Vagina (tissue), 2 donors: ENCODE measurements at regions not wholly inside any gene's neighbourhood (a gene's known extent, or its start where the extent isn't known, plus 50 kb on each side); places are given as distances from the start of the nearest gene placed in this dataset.
"Not testable (repeated sequence)": the region's sequence is repeated elsewhere in the genome, so short reads cannot be mapped to it uniquely, and the experiment has no call there.

Experiments
- DNase-seq, 2 donors: peaks; one replicate each; pipeline ENCODE4 v3.0.0-alpha.2; 2017; ENCODE audit errors: extremely low spot score in 2 of 2
- H3K27ac ChIP-seq: fragments of 200-600 bp; sonication (generic); one replicate; pipeline ENCODE4 v1.5.1; 2019
- H3K27me3 ChIP-seq: fragments of 200-600 bp; sonication (generic); one replicate; pipeline ENCODE4 v1.5.1; 2019
- H3K36me3 ChIP-seq, 2 donors: fragments of 200-600 bp; sonication (generic); one replicate each; pipeline ENCODE4 v1.5.1; 2017 to 2019
- H3K4me1 ChIP-seq: fragments of 200-600 bp; sonication (generic); one replicate; pipeline ENCODE4 v1.5.1; 2019
- H3K4me3 ChIP-seq, 2 donors: fragments of 200-600 bp; sonication (generic); 1 replicate in 1 of 2; 2 replicates in 1 of 2; pipeline ENCODE4 v1.5.1; 2016 to 2019
- H3K9me3 ChIP-seq: fragments of 200-600 bp; sonication (generic); one replicate; pipeline ENCODE4 v1.5.1; 2019
- CTCF ChIP-seq, 3 experiments: fragments of 450-650 bp in 2 of 3; fragments of 200-600 bp in 1 of 3; sonication (generic) in 1 of 3; IDR thresholded peaks; one replicate each; pipeline ENCODE4 v1.5.1; 2017 to 2019; ENCODE audit warnings: antibody characterized with exemption in 3 of 3, mild to moderate bottlenecking in 2 of 3, moderate library complexity in 2 of 3
- POLR2A ChIP-seq, 2 donors: fragments of 450-650 bp; IDR thresholded peaks; one replicate each; pipeline ENCODE4 v1.6.1; 2017; ENCODE audit warnings: antibody characterized with exemption in 2 of 2, mild to moderate bottlenecking in 2 of 2, moderate library complexity in 2 of 2
- POLR2AphosphoS5 ChIP-seq, 2 donors: sonication (generic); formaldehyde crosslinking; IDR thresholded peaks; one replicate each; pipeline ENCODE4 v1.9.0; 2017; ENCODE audit warnings: antibody characterized with exemption in 2 of 2, mild to moderate bottlenecking in 2 of 2, low read depth in 1 of 2; ENCODE audit not compliant: insufficient read depth in 1 of 2
- intact Hi-C: fragments of 100-400 bp; cut with DNase I; formaldehyde crosslinking; loops from one replicate; pipeline ENCODE4 v1.15.1; 2023

- no peak for TF ChIP-seq POLR2A (IDR thresholded peaks at IDR 0.05)
- TF ChIP-seq POLR2AphosphoS5 (IDR thresholded peaks at IDR 0.05; ENCODE audit: insufficient read depth in 1 of 2, low read depth in 1 of 2) = no peak
- no peak for TF ChIP-seq CTCF (IDR thresholded peaks at IDR 0.05)
- no peak overlapping the region for H3K27ac ChIP-seq
- no peaks in the 10 kb centered on the region for H3K4me1 ChIP-seq
- H3K27me3 ChIP-seq = no peaks in the 10 kb centered on the region
- no peaks in the 10 kb centered on the region for H3K9me3 ChIP-seq
- intact Hi-C loops = no loop called here
- no peaks in the 10 kb centered on the region for H3K36me3 ChIP-seq
- no peak for DNase-seq
- no peak overlapping the region for H3K4me3 ChIP-seq
Observed at GRCh38 chr4:71216316-71216959, 122.4 kb upstream of the SLC4A4 start.

- no peaks in the 10 kb centered on the region for H3K4me1 ChIP-seq
- no peak overlapping the region for H3K4me3 ChIP-seq
- H3K9me3 ChIP-seq = no peaks in the 10 kb centered on the region
- no peak for DNase-seq
- no peaks in the 10 kb centered on the region for H3K36me3 ChIP-seq
- H3K27ac ChIP-seq = no peak overlapping the region
- H3K27me3 ChIP-seq = no peaks in the 10 kb centered on the region
- intact Hi-C loops = no loop called here
- no peak for TF ChIP-seq POLR2A (IDR thresholded peaks at IDR 0.05)
- TF ChIP-seq CTCF (IDR thresholded peaks at IDR 0.05) = no peak
Observed at GRCh38 chr4:71217688-71218087, 121.1 kb upstream of the SLC4A4 start.

GRCh38 chr4:71220848-71221247 lies 118.0 kb upstream of the SLC4A4 start:
- H3K36me3 ChIP-seq, H3K27ac ChIP-seq, intact Hi-C loops, H3K4me3 ChIP-seq, H3K4me1 ChIP-seq, DNase-seq, H3K9me3 ChIP-seq, H3K27me3 ChIP-seq: not testable (repeated sequence)

- DNase-seq = no peak
- no peaks in the 10 kb centered on the region for H3K36me3 ChIP-seq
- no peak for TF ChIP-seq POLR2AphosphoS5 (IDR thresholded peaks at IDR 0.05; ENCODE audit: insufficient read depth in 1 of 2, low read depth in 1 of 2)
- no peak for TF ChIP-seq POLR2A (IDR thresholded peaks at IDR 0.05)
- TF ChIP-seq CTCF (IDR thresholded peaks at IDR 0.05) = no peak
Observed at GRCh38 chr4:71221510-71222466, 117.0 kb upstream of the SLC4A4 start.

GRCh38 chr4:71222661-71223060 lies 116.2 kb upstream of the SLC4A4 start:
- H3K27ac ChIP-seq = no peak overlapping the region
- H3K4me1 ChIP-seq = no peaks in the 10 kb centered on the region
- TF ChIP-seq POLR2A (IDR thresholded peaks at IDR 0.05) (no peak), POLR2AphosphoS5 (IDR thresholded peaks at IDR 0.05; ENCODE audit: insufficient read depth in 1 of 2, low read depth in 1 of 2) (no peak), CTCF (IDR thresholded peaks at IDR 0.05) (no peak)
- intact Hi-C loops = no loop called here
- no peaks in the 10 kb centered on the region for H3K36me3 ChIP-seq
- no peak overlapping the region for H3K4me3 ChIP-seq
- H3K27me3 ChIP-seq = no peaks in the 10 kb centered on the region
- no peak for DNase-seq
- H3K9me3 ChIP-seq = no peaks in the 10 kb centered on the region

More at GRCh38 chr4:71221510-71222466, 117.0 kb upstream of the SLC4A4 start:
- H3K9me3 ChIP-seq = no peaks in the 10 kb centered on the region
- H3K27me3 ChIP-seq = no peaks in the 10 kb centered on the region
- H3K27ac ChIP-seq = no peak overlapping the region
- intact Hi-C loops = no loop called here
- no peaks in the 10 kb centered on the region for H3K4me1 ChIP-seq
- H3K4me3 ChIP-seq = no peak overlapping the region
